Motor neuron (in vitro differentiated cells): ENCODE measurements at regions not wholly inside any gene's neighbourhood (a gene's known extent, or its start where the extent isn't known, plus 50 kb on each side); places are given as distances from the start of the nearest gene placed in this dataset.
A peak's percentile ranks its signal among the peaks of the same experiment; 100 is the strongest.
"Not testable (repeated sequence)": the region's sequence is repeated elsewhere in the genome, so short reads cannot be mapped to it uniquely, and the experiment has no call there.

Source experiments
- ATAC-seq, 8 experiments: fragments of 200-7000 bp; cut with Tn5 transposase; replicated peaks in 6 of 8; 2 replicates each; pipeline ENCODE4 v1.8.0; 2021; ENCODE audit warnings: mild to moderate bottlenecking in 8 of 8, moderate library complexity in 8 of 8
- H3K27ac ChIP-seq, 2 donors: fragments of 250-450 bp; sonication (Bioruptor Pico); 2 replicates each; pipeline ENCODE4 v1.9.0; 2021; ENCODE audit warnings: antibody characterized with exemption in 2 of 2, mild to moderate bottlenecking in 2 of 2, moderate library complexity in 1 of 2
- H3K4me1 ChIP-seq, 2 donors: fragments of 250-450 bp; sonication (Bioruptor Pico); replicated peaks in 1 of 2; 2 replicates each; pipeline ENCODE4 v1.6.1; 2021; ENCODE audit warnings: antibody characterized with exemption in 2 of 2, mild to moderate bottlenecking in 2 of 2, moderate library complexity in 1 of 2
- H3K4me3 ChIP-seq, 5 donors: fragments of 250-450 bp; sonication (Bioruptor Pico); 2 replicates each; pipeline ENCODE4 v1.9.0; 2021; ENCODE audit warnings: antibody characterized with exemption in 5 of 5, mild to moderate bottlenecking in 5 of 5, moderate library complexity in 4 of 5
- WGBS, 10 experiments: fragments of 450-650 bp; shearing (Covaris generic); methylation state at CpG; one replicate each; pipeline ENCODE4 v1.0.0; 2022; 5-methylcytosine and 5-hydroxymethylcytosine counted together
- in situ Hi-C, 9 experiments: fragments of 400-800 bp; cut with MboI; loops; one replicate each; pipeline ENCODE4 v1.15.0; 2021; ENCODE audit warnings: low sequenced_read_pairs in 9 of 9, low pct_unique_long_range_greater_than_20kb in 2 of 9; ENCODE audit not compliant: unreplicated experiment in 9 of 9

- WGBS, 10 experiments, result 0 to 100% (median 92%) methylated on average over 2 to 5 of the region's 6 CpGs; no CpG with 5 or more reads in 1 of the 10 experiments
Observed at GRCh38 chr2:59830601-59831000, 722.9 kb downstream of the BCL11A start.

GRCh38 chr2:59827677-59828076, 725.8 kb downstream of the BCL11A start:
- peaks cover 3 to 4% of the 10 kb centered on the region in 2 donors for H3K4me1 ChIP-seq
- in situ Hi-C loops, result no loop called here
- ATAC-seq, result no peak

More at GRCh38 chr2:59830601-59831000, 722.9 kb downstream of the BCL11A start:
- no peak for ATAC-seq
- H3K4me1 ChIP-seq, result peaks cover 0 to 4% of the 10 kb centered on the region in 2 donors
- no peak overlapping the region for H3K27ac ChIP-seq
- no peak overlapping the region for H3K4me3 ChIP-seq
- in situ Hi-C loops, result no loop called here

DNA sequence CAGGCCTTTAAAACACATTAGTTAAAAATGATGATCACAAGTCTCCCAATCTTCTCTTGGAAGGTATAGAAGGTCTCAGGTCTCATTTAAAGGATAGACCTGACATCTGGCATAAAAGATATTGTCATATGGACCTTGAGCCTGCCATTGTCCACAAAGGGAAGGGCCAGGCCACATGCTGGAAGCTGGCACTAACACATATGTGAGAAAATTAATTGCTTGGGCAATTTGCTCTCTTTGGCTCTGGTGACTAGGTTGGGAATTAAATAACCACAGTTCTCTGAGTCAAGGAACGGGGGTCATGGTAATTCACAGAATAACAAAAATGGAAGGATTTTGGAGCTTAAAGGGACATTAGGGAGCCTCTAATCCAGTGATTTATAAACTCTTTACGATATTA, 727.3 kb downstream of the BCL11A start:
- H3K4me3 ChIP-seq, result no peak overlapping the region
- no peak for ATAC-seq
- H3K27ac ChIP-seq, result no peak overlapping the region
- H3K4me1 ChIP-seq, result peaks cover 3 to 4% of the 10 kb centered on the region in 2 donors
- 0 to 100% (median 96%) methylated on average over 1 to 2 of the region's 2 CpGs; no CpG with 5 or more reads in 2 of the 10 experiments for WGBS, 10 experiments
- in situ Hi-C loops, result no loop called here

More at GRCh38 chr2:59827677-59828076, 725.8 kb downstream of the BCL11A start:
- no peak overlapping the region for H3K4me3 ChIP-seq
- H3K27ac ChIP-seq, result no peak overlapping the region
- 6 to 90% (median 65%) methylated on average over 1 to 5 of the region's 5 CpGs for WGBS, 10 experiments

DNA sequence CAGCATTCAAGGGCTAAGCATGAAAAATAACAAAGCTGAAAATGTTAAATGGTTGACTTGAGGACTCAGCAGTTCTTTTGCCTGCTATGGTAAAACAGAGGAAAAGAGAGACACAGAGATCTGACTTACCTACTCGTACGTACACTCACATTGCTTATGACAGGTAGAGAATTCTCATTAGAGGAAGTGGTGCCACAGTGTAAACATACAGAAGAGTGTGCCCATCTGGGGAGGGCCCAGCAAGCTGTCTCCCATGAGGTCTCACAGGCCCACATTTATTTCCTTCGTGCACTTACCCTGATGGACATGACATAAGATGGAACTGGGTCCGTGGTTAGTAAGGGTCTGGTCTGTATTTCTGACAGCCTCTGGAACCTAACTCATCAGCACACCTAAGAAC, 729.1 kb downstream of the BCL11A start:
- no peak for ATAC-seq
- no peak overlapping the region for H3K27ac ChIP-seq
- H3K4me1 ChIP-seq, result peaks cover 3 to 4% of the 10 kb centered on the region in 2 donors
- H3K4me3 ChIP-seq, result no peak overlapping the region
- in situ Hi-C loops, result no loop called here
- 17 to 100% (median 90%) methylated on average over 1 to 4 of the region's 4 CpGs; no CpG with 5 or more reads in 1 of the 10 experiments for WGBS, 10 experiments

GRCh38 chr2:59816075-59816474, 737.4 kb downstream of the BCL11A start:
- Histone ChIP-seq H3K4me1 (peaks cover 0 to 2% of the 10 kb centered on the region in 2 donors), H3K27ac (no peak overlapping the region), H3K4me3 (no peak overlapping the region)
- in situ Hi-C loops, result no loop called here
- no peak for ATAC-seq
- 0 to 100% (median 28%) methylated on average over 1 of the region's 1 CpG; no CpG with 5 or more reads in 6 of the 10 experiments for WGBS, 10 experiments

DNA sequence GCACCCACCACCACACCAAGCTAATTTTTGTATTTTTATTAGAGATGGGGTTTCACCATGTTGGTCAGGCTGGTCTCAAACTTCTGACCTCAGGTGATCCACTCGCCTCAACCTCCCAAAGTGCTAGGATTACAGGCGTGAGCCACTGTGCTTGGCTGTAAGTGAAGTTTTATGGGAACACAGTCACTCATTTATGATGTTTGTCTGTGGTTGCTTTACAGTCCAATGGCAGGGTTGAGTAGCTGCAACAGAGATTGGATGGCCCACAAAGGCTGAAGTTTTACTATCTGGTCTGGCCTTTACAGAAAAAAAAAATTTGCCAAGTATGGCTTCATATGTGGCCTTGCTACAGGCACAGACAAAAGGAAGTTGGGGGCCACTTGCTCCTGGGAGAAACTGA, 743.2 kb downstream of the BCL11A start:
- ATAC-seq, H3K27ac ChIP-seq, H3K4me1 ChIP-seq, in situ Hi-C loops, H3K4me3 ChIP-seq: not testable (repeated sequence)
- WGBS, 10 experiments, result 75 to 100% (median 92%) methylated on average over 1 to 2 of the region's 2 CpGs; no CpG with 5 or more reads in 7 of the 10 experiments

DNA sequence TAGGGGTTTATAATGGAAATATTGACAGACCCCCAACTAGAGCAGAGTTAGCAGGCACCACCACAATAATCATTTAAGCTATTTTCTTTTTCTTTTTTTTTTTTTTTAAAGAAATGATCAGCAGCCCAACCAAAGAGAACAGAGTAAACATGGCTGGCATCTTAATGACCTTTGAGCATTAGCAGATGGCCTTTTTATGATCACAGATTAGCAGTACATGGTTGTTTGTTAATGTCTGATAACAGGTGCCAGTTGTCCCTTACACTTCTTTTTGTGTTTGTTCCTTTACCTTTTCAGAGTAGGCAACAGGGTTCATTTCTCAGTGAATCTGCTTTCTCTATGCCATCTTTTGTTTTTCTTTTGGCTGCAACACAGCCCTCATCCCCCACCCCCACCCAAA, 747.0 kb downstream of the BCL11A start:
- no peak for ATAC-seq
- in situ Hi-C loops, result no loop called here
- no peak overlapping the region for H3K27ac ChIP-seq
- no peak overlapping the region for H3K4me3 ChIP-seq
- peaks cover 14 to 21% of the 10 kb centered on the region in 2 donors for H3K4me1 ChIP-seq

GRCh38 chr2:59804732-59805131, 748.7 kb downstream of the BCL11A start:
- peaks cover 14 to 21% of the 10 kb centered on the region in 2 donors for H3K4me1 ChIP-seq
- no peak overlapping the region for H3K27ac ChIP-seq
- WGBS, 10 experiments, result 4 to 80% (median 20%) methylated on average over 1 to 4 of the region's 6 CpGs; no CpG with 5 or more reads in 5 of the 10 experiments
- no peak overlapping the region for H3K4me3 ChIP-seq
- ATAC-seq, result peak in 5 of 8 experiments; percentile 89 to 94 (median 91)
- in situ Hi-C loops, result no loop called here

DNA sequence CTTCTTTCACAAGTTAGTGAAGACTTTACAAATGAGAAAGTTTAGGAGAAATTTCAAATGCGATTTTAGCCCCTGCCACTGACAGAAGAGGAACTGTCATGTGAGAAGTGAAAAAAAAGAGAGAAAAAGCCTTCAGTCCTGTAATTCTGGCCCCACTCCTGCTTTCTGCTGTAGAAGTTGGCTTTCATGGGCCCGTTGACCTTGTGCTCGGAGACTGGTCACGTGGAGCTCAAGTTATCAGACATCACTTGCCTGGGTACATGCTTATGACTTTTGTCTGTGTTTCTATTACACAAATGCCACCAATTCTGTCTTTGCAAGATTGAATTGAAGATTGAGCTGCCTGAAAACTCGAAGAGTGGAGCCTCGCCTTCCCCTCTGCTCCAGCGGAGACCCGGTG, 749.9 kb downstream of the BCL11A start:
- Histone ChIP-seq H3K27ac (no peak overlapping the region), H3K4me3 (no peak overlapping the region), H3K4me1 (peaks cover 19 to 29% of the 10 kb centered on the region in 2 donors)
- in situ Hi-C loops, result no loop called here
- ATAC-seq, result no peak
- WGBS, 10 experiments, result 40 to 100% (median 80%) methylated on average over 1 to 8 of the region's 8 CpGs; no CpG with 5 or more reads in 1 of the 10 experiments

DNA sequence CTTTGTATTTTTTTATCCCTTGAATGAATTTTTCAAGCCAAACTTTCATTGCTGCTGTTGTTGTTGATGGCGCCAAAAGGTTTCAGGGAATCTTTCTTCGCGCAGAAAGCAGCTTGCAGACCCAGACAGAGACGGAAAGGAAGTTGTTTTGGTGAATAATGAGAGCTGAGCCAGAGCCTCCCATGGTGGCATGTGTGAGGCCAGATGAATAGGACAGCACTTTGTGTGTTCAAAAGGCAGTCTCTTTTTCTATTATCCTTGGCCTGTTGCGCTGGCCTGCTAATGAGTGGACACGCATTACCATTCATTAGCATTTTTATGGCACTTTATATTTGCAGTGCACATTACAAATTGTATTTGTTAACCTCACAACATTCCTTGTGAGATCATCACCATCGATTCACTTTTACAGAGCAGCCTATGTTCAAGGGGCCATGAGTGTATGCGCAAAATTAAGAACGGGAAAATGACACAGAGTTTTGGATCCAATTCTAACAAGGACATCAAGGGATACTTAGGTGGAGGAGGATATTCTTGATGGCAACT, 754.7 kb downstream of the BCL11A start:
- Histone ChIP-seq H3K4me3 (no peak overlapping the region), H3K4me1 (peaks cover 20 to 32% of the 10 kb centered on the region in 2 donors), H3K27ac (no peak overlapping the region)
- in situ Hi-C loops, result no loop called here
- 35 to 80% (median 49%) methylated on average over 1 to 9 of the region's 9 CpGs; no CpG with 5 or more reads in 1 of the 10 experiments for WGBS, 10 experiments
- peak in 6 of 8 experiments; percentile 93 to 99 (median 99) for ATAC-seq

DNA sequence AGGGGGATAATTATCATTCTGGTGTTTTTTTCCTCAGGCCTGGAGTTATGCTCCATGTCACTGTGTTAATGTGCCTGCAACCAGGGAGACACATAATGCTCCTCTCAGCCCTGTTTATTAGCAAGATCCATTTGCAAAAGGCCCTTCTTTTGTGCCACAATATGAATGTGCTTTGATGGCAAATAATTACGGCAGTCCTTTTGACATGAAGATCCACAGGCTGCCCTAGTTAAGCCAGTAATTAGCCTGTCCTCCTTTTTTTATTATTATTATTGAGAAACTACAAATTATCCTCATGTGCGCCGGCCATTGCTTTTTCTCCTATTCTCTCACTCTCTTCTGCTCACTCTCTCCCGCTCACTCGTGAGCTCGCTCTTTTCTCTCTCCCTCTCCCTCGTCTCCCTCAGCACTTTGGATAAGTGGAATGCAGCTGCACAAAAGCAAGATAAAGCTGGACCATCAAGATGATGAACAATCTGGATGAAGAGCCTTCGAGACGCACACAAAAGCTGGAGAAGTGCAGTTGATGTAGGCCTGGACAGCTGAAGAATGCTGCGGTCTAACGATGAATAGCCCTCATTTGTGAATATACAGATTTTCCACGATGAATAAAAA, 762.3 kb downstream of the BCL11A start:
- no peak overlapping the region for H3K4me3 ChIP-seq
- 0 to 83% (median 13%) methylated on average over 1 to 12 of the region's 12 CpGs; no CpG with 5 or more reads in 1 of the 10 experiments for WGBS, 10 experiments
- peak in 5 of 8 experiments; percentile 89 to 94 (median 93) for ATAC-seq
- in situ Hi-C loops, result no loop called here
- H3K27ac ChIP-seq, result peak overlapping the region; percentile 71 to 78
- peaks cover 19 to 25% of the 10 kb centered on the region in 2 donors for H3K4me1 ChIP-seq

GRCh38 chr2:59790186-59791003, 763.1 kb downstream of the BCL11A start:
- Histone ChIP-seq H3K4me3 (no peak overlapping the region), H3K27ac (peak overlapping the region; percentile 71 to 78), H3K4me1 (peaks cover 19 to 25% of the 10 kb centered on the region in 2 donors)
- peak in 5 of 8 experiments; percentile 7 to 49 (median 44) for ATAC-seq
- in situ Hi-C loops, result no loop called here
- WGBS, 10 experiments, result 14 to 43% (median 23%) methylated on average over 1 to 8 of the region's 11 CpGs; no CpG with 5 or more reads in 3 of the 10 experiments

DNA sequence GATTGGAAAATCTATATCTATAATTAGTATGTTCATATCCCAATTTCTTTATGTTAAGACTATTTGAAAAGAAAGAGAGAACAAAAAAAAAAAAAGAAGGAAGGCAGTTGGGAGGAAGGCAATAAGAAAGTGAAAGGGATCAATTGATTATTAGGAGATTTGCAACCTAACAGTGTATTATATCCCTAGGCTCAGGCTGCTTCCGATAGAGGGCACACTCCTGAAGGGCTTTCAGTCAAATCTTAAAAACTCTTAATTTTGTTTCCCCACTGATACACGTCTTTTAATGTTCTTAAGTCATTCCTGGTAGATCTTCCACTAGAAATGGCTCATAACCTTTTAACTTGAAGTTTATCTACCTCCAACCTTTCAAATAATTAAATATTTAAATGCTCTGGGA, 763.9 kb downstream of the BCL11A start:
- in situ Hi-C loops, result no loop called here
- Histone ChIP-seq H3K4me1 (peaks cover 19 to 25% of the 10 kb centered on the region in 2 donors), H3K27ac (no peak overlapping the region), H3K4me3 (no peak overlapping the region)
- 0 to 93% (median 34%) methylated on average over 1 to 2 of the region's 2 CpGs for WGBS, 10 experiments
- ATAC-seq, result no peak
